Left lung (tissue), 4 donors: ENCODE measurements at regions not wholly inside any gene's neighbourhood (a gene's known extent, or its start where the extent isn't known, plus 50 kb on each side); places are given as distances from the start of the nearest gene placed in this dataset.

Experiments used
- ATAC-seq: fragments of 200-7000 bp; cut with Tn5 transposase; one replicate; pipeline ENCODE4 v1.9.1; 2020; ENCODE audit warnings: moderate library complexity
- DNase-seq, 4 donors: peaks; one replicate each; pipeline ENCODE4 v3.0.0-alpha.2; 2013 to 2020
- H3K27ac ChIP-seq, 2 donors: fragments of 200-600 bp; sonication (generic) in 1 of 2; one replicate each; pipeline versions ENCODE4 v1.5.0 to v1.8.0; 2020 to 2021
- H3K27me3 ChIP-seq, 2 donors: fragments of 200-600 bp; sonication (generic) in 1 of 2; one replicate each; pipeline versions ENCODE4 v1.5.0 to v1.8.0; 2020 to 2021
- H3K36me3 ChIP-seq, 2 donors: fragments of 200-600 bp; sonication (generic) in 1 of 2; one replicate each; pipeline versions ENCODE4 v1.5.0 to v1.8.0; 2020 to 2021
- H3K4me1 ChIP-seq, 2 donors: fragments of 200-600 bp; one replicate each; pipeline ENCODE4 v1.8.0; 2021
- H3K4me3 ChIP-seq, 2 donors: fragments of 200-600 bp; sonication (generic) in 1 of 2; one replicate each; pipeline versions ENCODE4 v1.5.0 to v1.8.0; 2020 to 2021; ENCODE audit warnings: mild to moderate bottlenecking in 1 of 2
- H3K9me3 ChIP-seq, 2 donors: fragments of 200-600 bp; sonication (generic) in 1 of 2; one replicate each; pipeline versions ENCODE4 v1.5.0 to v1.8.0; 2020 to 2021
- intact Hi-C, 2 donors: fragments of 100-400 bp; cut with DNase I; formaldehyde crosslinking; loops; one replicate each; pipeline versions ENCODE4 v1.11.2 to v1.14.2; 2022
- TF ChIP-seq, protein P1 (sequence below), 2 donors: fragments of 200-600 bp; sonication (generic) in 1 of 2; IDR thresholded peaks; one replicate each; pipeline versions ENCODE4 v1.5.0 to v1.8.0; 2021; ENCODE audit warnings: antibody characterized with exemption in 2 of 2
- donor health status: DM: no; HTN: yes; CAD: no.
- donor health status: DM: no; HTN: no; CAD: no.

DNA sequence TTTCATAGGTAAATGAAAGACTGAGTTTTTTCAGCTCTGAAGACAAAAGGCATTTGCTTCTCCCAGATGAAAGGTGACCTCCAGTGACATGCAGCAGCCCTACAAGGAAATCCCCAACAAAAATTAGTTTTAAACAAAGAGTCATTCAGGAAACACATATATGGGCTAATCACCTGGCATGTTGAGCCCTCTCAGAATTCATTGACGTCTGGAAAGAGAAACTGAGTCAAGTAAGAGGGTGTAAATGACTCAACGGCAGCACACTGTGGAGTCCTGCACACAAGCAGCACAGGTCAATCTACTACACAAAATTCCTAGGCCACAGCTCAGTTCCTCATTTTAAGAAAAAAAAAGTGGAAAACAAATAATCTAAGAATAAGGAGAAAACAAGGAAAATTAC is 592.3 kb downstream of the EPHA7 start:
- Histone ChIP-seq H3K27me3 (no peaks in the 10 kb centered on the region), H3K4me3 (no peak overlapping the region), H3K4me1 (no peaks in the 10 kb centered on the region), H3K36me3 (no peaks in the 10 kb centered on the region), H3K9me3 (peaks cover 0 to 9% of the 10 kb centered on the region in 2 donors), H3K27ac (no peak overlapping the region)
- intact Hi-C loops: no loop called here
- DNase-seq (no peak), ATAC-seq (no peak)
- TF ChIP-seq, protein P1, sequence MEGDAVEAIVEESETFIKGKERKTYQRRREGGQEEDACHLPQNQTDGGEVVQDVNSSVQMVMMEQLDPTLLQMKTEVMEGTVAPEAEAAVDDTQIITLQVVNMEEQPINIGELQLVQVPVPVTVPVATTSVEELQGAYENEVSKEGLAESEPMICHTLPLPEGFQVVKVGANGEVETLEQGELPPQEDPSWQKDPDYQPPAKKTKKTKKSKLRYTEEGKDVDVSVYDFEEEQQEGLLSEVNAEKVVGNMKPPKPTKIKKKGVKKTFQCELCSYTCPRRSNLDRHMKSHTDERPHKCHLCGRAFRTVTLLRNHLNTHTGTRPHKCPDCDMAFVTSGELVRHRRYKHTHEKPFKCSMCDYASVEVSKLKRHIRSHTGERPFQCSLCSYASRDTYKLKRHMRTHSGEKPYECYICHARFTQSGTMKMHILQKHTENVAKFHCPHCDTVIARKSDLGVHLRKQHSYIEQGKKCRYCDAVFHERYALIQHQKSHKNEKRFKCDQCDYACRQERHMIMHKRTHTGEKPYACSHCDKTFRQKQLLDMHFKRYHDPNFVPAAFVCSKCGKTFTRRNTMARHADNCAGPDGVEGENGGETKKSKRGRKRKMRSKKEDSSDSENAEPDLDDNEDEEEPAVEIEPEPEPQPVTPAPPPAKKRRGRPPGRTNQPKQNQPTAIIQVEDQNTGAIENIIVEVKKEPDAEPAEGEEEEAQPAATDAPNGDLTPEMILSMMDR (IDR thresholded peaks at IDR 0.05): no peak

DNA sequence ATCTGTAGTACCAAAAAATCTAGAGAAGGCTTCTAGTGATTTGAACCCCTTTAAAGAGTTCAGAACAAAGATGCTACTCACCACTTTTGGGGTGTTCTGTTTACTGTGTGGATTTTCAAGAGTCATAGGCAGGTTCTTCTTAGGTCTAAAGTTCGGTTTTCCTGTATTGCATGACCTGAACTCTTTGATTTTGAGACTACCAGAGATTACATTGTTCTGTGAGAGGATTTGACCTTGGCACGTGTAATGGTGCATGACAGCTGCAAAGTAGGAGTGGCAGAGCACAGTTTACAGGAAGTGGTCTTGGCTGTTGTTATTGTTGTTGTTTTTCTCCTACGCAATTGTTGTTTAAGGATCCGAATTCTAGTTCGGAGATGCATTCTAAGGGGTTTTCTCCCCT is 592.7 kb downstream of the EPHA7 start:
- no peak overlapping the region for H3K27ac ChIP-seq
- TF ChIP-seq, protein P1 (IDR thresholded peaks at IDR 0.05): no peak
- no peak overlapping the region for H3K4me3 ChIP-seq
- ATAC-seq (no peak), DNase-seq (no peak)
- no peaks in the 10 kb centered on the region for H3K36me3 ChIP-seq
- intact Hi-C loops: no loop called here
- H3K27me3 ChIP-seq: no peaks in the 10 kb centered on the region
- H3K4me1 ChIP-seq: no peaks in the 10 kb centered on the region
- peaks cover 0 to 9% of the 10 kb centered on the region in 2 donors for H3K9me3 ChIP-seq

DNA sequence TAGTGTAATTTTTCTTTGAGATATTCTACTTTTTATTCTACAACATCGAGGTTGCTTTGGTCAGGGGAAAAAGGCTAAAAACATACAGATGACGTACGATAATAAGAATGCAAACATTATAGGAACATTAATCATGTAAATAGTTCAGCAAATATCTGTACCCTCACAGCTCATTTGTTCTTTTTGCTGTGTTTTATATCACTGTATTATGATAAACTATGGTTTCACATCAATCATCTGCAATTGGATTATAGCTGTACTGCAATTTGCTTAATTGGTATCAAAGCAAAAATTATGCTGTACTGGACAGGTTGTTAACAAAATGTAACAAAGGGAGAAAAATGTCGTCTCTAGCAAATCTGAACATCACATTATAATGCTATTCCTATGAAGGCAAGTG is 597.1 kb downstream of the EPHA7 start:
- H3K4me1 ChIP-seq: no peaks in the 10 kb centered on the region
- no peaks in the 10 kb centered on the region for H3K27me3 ChIP-seq
- ATAC-seq (no peak), DNase-seq (no peak)
- no peak overlapping the region for H3K4me3 ChIP-seq
- H3K36me3 ChIP-seq: no peaks in the 10 kb centered on the region
- intact Hi-C loops: no loop called here
- TF ChIP-seq, protein P1 (IDR thresholded peaks at IDR 0.05): no peak
- H3K9me3 ChIP-seq: peaks cover 0 to 5% of the 10 kb centered on the region in 2 donors
- H3K27ac ChIP-seq: no peak overlapping the region

DNA sequence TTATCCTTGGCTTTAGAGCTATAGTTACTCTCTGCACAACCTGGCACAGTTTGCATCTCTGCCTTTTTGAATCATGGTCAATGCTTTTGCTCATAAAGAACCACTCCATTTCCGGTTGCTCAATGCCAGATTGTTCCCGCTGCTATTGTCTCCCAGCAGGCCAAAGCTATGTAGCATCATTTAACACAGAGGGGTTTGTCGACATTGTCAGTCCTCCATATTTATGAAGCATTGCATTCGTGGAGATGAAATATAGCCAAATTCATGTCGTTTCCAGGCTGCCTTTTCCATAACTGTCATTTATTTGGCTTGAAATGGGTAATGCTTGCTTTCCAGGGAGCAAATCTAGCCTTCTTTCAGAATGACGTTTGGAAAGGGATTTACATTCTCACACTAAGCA is 598.8 kb downstream of the EPHA7 start:
- ATAC-seq (no peak), DNase-seq (no peak)
- intact Hi-C loops: no loop called here
- Histone ChIP-seq H3K9me3 (no peaks in the 10 kb centered on the region), H3K36me3 (no peaks in the 10 kb centered on the region), H3K27me3 (no peaks in the 10 kb centered on the region), H3K27ac (no peak overlapping the region), H3K4me1 (no peaks in the 10 kb centered on the region), H3K4me3 (no peak overlapping the region)
- TF ChIP-seq, protein P1 (IDR thresholded peaks at IDR 0.05): no peak

DNA sequence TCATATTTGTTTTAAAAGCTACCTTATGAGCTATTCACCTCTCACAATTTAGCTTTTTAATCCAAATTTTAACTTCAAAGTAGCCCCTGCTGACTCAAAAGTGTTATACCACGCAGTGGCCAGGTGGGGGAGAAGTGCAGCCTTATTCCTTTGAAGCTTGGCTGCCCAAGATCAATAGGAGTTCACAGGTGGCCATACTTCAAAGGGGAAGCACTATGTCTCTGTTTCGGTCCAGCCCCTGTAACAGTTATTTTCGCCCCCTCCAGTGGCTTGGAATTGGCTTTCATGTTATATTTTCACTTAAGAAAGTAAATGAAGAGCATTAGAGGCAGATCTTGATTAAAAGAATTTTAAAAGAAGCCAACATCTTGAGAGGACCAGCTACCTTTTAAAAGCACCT is 608.4 kb downstream of the EPHA7 start:
- DNase-seq (peak in 2 of 4 donors; percentile 8 to 44), ATAC-seq (peak; percentile 64)
- TF ChIP-seq, protein P1 (IDR thresholded peaks at IDR 0.05): peak; percentile 32 to 42
- H3K4me1 ChIP-seq: no peaks in the 10 kb centered on the region
- no peaks in the 10 kb centered on the region for H3K9me3 ChIP-seq
- no peak overlapping the region for H3K27ac ChIP-seq
- no peak overlapping the region for H3K4me3 ChIP-seq
- intact Hi-C loops: no loop called here
- H3K27me3 ChIP-seq: no peaks in the 10 kb centered on the region
- no peaks in the 10 kb centered on the region for H3K36me3 ChIP-seq
